GM12865 (cell line): ENCODE measurements at regions not wholly inside any gene's neighbourhood (a gene's known extent, or its start where the extent isn't known, plus 50 kb on each side); places are given as distances from the start of the nearest gene placed in this dataset.

ENCODE experiments used
- DNase-seq: peaks from one replicate; pipeline ENCODE4 v3.0.0; 2010; ENCODE audit warnings: low read depth
- H3K4me3 ChIP-seq: 2 replicates; pipeline ENCODE4 v1.5.1; 2011; ENCODE audit warnings: mild to moderate bottlenecking, low read depth, low read length, control low read depth
- CTCF ChIP-seq: IDR thresholded peaks from 2 replicates; pipeline ENCODE4 v1.5.1; 2011; ENCODE audit warnings: low read length, control low read depth, low read depth, inconsistent platforms; ENCODE audit not compliant: insufficient read depth; ENCODE audit errors: missing control alignments

GRCh38 chr12:77237896-77238295 lies 172.5 kb upstream of the E2F7 start:
- no peak for DNase-seq

GRCh38 chr12:77236066-77236465 lies 170.7 kb upstream of the E2F7 start:
- H3K4me3 ChIP-seq = no peak overlapping the region
- no peak for DNase-seq
- no peak for TF ChIP-seq CTCF

More at GRCh38 chr12:77237896-77238295, 172.5 kb upstream of the E2F7 start:
- no peak overlapping the region for H3K4me3 ChIP-seq
- no peak for TF ChIP-seq CTCF

- no peak overlapping the region for H3K4me3 ChIP-seq
- DNase-seq = no peak
- TF ChIP-seq CTCF = no peak
Observed at GRCh38 chr12:77232045-77232444, 166.7 kb upstream of the E2F7 start.

GRCh38 chr12:77231501-77231918 lies 166.1 kb upstream of the E2F7 start:
- H3K4me3 ChIP-seq = no peak overlapping the region
- DNase-seq = no peak
- TF ChIP-seq CTCF = no peak

- no peak for DNase-seq
- no peak for TF ChIP-seq CTCF
- H3K4me3 ChIP-seq = no peak overlapping the region
Observed at GRCh38 chr12:77229640-77230442, 164.5 kb upstream of the E2F7 start.

- DNase-seq = no peak
- no peak for TF ChIP-seq CTCF
- H3K4me3 ChIP-seq = no peak overlapping the region
Observed at GRCh38 chr12:77228376-77228775, 163.0 kb upstream of the E2F7 start.

- H3K4me3 ChIP-seq = no peak overlapping the region
- no peak for DNase-seq
- TF ChIP-seq CTCF = no peak
Observed at GRCh38 chr12:77226368-77226767, 161.0 kb upstream of the E2F7 start.
